Dermis blood vessel endothelial cell (primary cell): ENCODE measurements at regions not wholly inside any gene's neighbourhood (a gene's known extent, or its start where the extent isn't known, plus 50 kb on each side); places are given as distances from the start of the nearest gene placed in this dataset.

Experiments used
- DNase-seq: peaks from one replicate; pipeline ENCODE4 v3.0.0; 2010

GRCh38 chr15:93178371-93178770 lies 89.4 kb upstream of the RGMA start:
- DNase-seq, result no peak

- no peak for DNase-seq
Measured at GRCh38 chr15:93176065-93176464, 87.1 kb upstream of the RGMA start.

- no peak for DNase-seq
Measured at GRCh38 chr15:93174836-93175235, 85.8 kb upstream of the RGMA start.

GRCh38 chr15:93173369-93173768 lies 84.4 kb upstream of the RGMA start:
- DNase-seq, result no peak

- no peak for DNase-seq
Measured at GRCh38 chr15:93171476-93171875, 82.5 kb upstream of the RGMA start.

- no peak for DNase-seq
Measured at GRCh38 chr15:93170329-93170728, 81.3 kb upstream of the RGMA start.

- no peak for DNase-seq
Measured at GRCh38 chr15:93168910-93169309, 79.9 kb upstream of the RGMA start.

GRCh38 chr15:93167291-93167690 lies 78.3 kb upstream of the RGMA start:
- DNase-seq, result no peak

GRCh38 chr15:93166675-93167074 lies 77.7 kb upstream of the RGMA start:
- no peak for DNase-seq

- DNase-seq, result no peak
Measured at GRCh38 chr15:93165734-93166470, 76.9 kb upstream of the RGMA start.

GRCh38 chr15:93164409-93164808 lies 75.4 kb upstream of the RGMA start:
- no peak for DNase-seq

- DNase-seq, result no peak
Measured at GRCh38 chr15:93162560-93162959, 73.5 kb upstream of the RGMA start.

- no peak for DNase-seq
Measured at GRCh38 chr15:93159930-93160329, 70.9 kb upstream of the RGMA start.

GRCh38 chr15:93158097-93158900 lies 69.3 kb upstream of the RGMA start:
- DNase-seq, result no peak

GRCh38 chr15:93154666-93155065 lies 65.7 kb upstream of the RGMA start:
- no peak for DNase-seq

- DNase-seq, result no peak
Measured at GRCh38 chr15:93152951-93153350, 63.9 kb upstream of the RGMA start.

GRCh38 chr15:93152360-93152759 lies 63.3 kb upstream of the RGMA start:
- no peak for DNase-seq

GRCh38 chr15:93150910-93151881 lies 62.2 kb upstream of the RGMA start:
- DNase-seq, result no peak

GRCh38 chr15:93146601-93147000 lies 57.6 kb upstream of the RGMA start:
- no peak for DNase-seq

GRCh38 chr15:93146196-93146595 lies 57.2 kb upstream of the RGMA start:
- DNase-seq, result no peak

GRCh38 chr15:93144463-93145236 lies 55.6 kb upstream of the RGMA start:
- no peak for DNase-seq

GRCh38 chr15:93143186-93143585 lies 54.2 kb upstream of the RGMA start:
- no peak for DNase-seq
